ENCODE measurements at regions not wholly inside any gene's neighbourhood (a gene's known extent, or its start where the extent isn't known, plus 50 kb on each side); places are given as distances from the start of the nearest gene placed in this dataset.

DNA sequence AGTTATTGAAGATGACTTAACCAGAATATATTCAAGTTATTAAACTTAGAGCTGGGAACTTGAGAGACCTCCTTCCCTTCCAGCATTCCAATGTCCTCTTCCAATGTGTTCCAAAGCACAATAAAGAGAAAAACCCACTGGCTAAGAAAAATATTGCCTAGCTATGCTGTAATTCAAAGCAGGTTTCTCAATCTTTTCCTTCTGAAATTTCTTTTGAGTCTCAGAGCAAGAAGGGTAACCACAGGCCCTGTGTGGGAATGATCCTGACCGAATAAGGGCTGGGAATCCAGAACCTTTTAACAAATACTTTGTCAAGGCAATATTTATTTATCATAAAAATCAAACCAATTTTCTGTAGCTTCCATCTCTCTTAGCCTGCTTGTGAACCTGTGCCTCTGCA lies 150.7 kb upstream of the SFRP2 start:
- no peaks in the 10 kb centered on the region for H3K27me3 ChIP-seq (ENCODE audit: control insufficient read depth, insufficient read depth, low read length, poor library complexity, severe bottlenecking)
- H3K9ac ChIP-seq (ENCODE audit: extremely low read depth, low read length, poor library complexity, severe bottlenecking) = no peak overlapping the region
- TF ChIP-seq, protein P1, sequence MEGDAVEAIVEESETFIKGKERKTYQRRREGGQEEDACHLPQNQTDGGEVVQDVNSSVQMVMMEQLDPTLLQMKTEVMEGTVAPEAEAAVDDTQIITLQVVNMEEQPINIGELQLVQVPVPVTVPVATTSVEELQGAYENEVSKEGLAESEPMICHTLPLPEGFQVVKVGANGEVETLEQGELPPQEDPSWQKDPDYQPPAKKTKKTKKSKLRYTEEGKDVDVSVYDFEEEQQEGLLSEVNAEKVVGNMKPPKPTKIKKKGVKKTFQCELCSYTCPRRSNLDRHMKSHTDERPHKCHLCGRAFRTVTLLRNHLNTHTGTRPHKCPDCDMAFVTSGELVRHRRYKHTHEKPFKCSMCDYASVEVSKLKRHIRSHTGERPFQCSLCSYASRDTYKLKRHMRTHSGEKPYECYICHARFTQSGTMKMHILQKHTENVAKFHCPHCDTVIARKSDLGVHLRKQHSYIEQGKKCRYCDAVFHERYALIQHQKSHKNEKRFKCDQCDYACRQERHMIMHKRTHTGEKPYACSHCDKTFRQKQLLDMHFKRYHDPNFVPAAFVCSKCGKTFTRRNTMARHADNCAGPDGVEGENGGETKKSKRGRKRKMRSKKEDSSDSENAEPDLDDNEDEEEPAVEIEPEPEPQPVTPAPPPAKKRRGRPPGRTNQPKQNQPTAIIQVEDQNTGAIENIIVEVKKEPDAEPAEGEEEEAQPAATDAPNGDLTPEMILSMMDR (conservative IDR thresholded peaks at IDR 0.05) = no peak
- Mint-ChIP-seq H3K27me3 (ENCODE audit: insufficient read depth) (no peaks in the 10 kb centered on the region), H3K36me3 (ENCODE audit: low read depth) (no peaks in the 10 kb centered on the region), H3K9me3 (no peaks in the 10 kb centered on the region), H3K4me1 (no peaks in the 10 kb centered on the region), H3K4me3 (no peak overlapping the region), H3K27ac (no peak overlapping the region)
- H3K4me1 ChIP-seq (ENCODE audit: control insufficient read depth, insufficient read depth, low read length) = no peaks in the 10 kb centered on the region
- no peak overlapping the region for H3K4me3 ChIP-seq (ENCODE audit: low read length)
- H3K27ac ChIP-seq (ENCODE audit: low read depth, low read length) = no peak overlapping the region
- H3K9me3 ChIP-seq (ENCODE audit: control insufficient read depth, low read length) = no peaks in the 10 kb centered on the region
- no peak for DNase-seq
- 80 to 100% methylated on average over 1 of the region's 1 CpG for WGBS, 2 experiments (ENCODE audit: insufficient coverage in 1 of 2, insufficient read length in 1 of 2)
- H3K36me3 ChIP-seq (ENCODE audit: control insufficient read depth, insufficient read depth, low read length) = no peaks in the 10 kb centered on the region

GRCh38 chr4:153938994-153939393 lies 150.1 kb upstream of the SFRP2 start:
- no peak for DNase-seq
- Mint-ChIP-seq H3K4me1 (no peaks in the 10 kb centered on the region), H3K36me3 (ENCODE audit: low read depth) (no peaks in the 10 kb centered on the region), H3K4me3 (no peak overlapping the region), H3K9me3 (no peaks in the 10 kb centered on the region), H3K27ac (no peak overlapping the region), H3K27me3 (ENCODE audit: insufficient read depth) (no peaks in the 10 kb centered on the region)
- Histone ChIP-seq H3K9ac (ENCODE audit: extremely low read depth, low read length, poor library complexity, severe bottlenecking) (no peak overlapping the region), H3K9me3 (ENCODE audit: control insufficient read depth, low read length) (no peaks in the 10 kb centered on the region), H3K27ac (ENCODE audit: low read depth, low read length) (no peak overlapping the region), H3K4me1 (ENCODE audit: control insufficient read depth, insufficient read depth, low read length) (no peaks in the 10 kb centered on the region), H3K36me3 (ENCODE audit: control insufficient read depth, insufficient read depth, low read length) (no peaks in the 10 kb centered on the region), H3K4me3 (ENCODE audit: low read length) (no peak overlapping the region), H3K27me3 (ENCODE audit: control insufficient read depth, insufficient read depth, low read length, poor library complexity, severe bottlenecking) (no peaks in the 10 kb centered on the region)
- 77 to 92% methylated on average over 4 of the region's 4 CpGs for WGBS, 2 experiments (ENCODE audit: insufficient coverage in 1 of 2, insufficient read length in 1 of 2)
- TF ChIP-seq, protein P1 (conservative IDR thresholded peaks at IDR 0.05) = no peak

DNA sequence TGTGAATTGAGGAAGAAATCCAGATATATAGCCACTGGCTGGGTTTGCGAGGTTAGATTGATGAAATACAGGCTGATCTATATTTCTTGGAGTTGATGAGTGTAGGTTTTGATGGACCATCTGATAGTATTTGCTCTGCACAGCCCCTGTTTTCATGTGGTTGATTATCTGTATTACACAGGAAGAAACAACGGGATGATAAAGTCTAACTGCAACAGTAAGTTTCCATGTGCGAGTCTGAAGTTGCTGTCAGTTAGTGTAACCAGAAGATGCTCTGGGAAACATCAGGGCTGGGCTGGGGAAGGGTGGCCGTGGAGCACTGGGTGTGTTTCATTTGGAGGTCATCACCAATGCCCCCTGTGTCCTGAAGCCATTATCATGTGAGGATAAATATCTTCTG lies 148.4 kb upstream of the SFRP2 start:
- no peaks in the 10 kb centered on the region for H3K36me3 Mint-ChIP-seq (ENCODE audit: low read depth)
- Histone ChIP-seq H3K27ac (ENCODE audit: low read depth, low read length) (no peak overlapping the region), H3K27me3 (ENCODE audit: control insufficient read depth, insufficient read depth, low read length, poor library complexity, severe bottlenecking) (no peaks in the 10 kb centered on the region), H3K9ac (ENCODE audit: extremely low read depth, low read length, poor library complexity, severe bottlenecking) (no peak overlapping the region), H3K4me1 (ENCODE audit: control insufficient read depth, insufficient read depth, low read length) (no peaks in the 10 kb centered on the region), H3K9me3 (ENCODE audit: control insufficient read depth, low read length) (no peaks in the 10 kb centered on the region), H3K4me3 (ENCODE audit: low read length) (no peak overlapping the region), H3K36me3 (ENCODE audit: control insufficient read depth, insufficient read depth, low read length) (no peaks in the 10 kb centered on the region)
- no peak overlapping the region for H3K27ac Mint-ChIP-seq
- TF ChIP-seq, protein P1 (conservative IDR thresholded peaks at IDR 0.05) = no peak
- H3K4me3 Mint-ChIP-seq = no peak overlapping the region
- H3K27me3 Mint-ChIP-seq (ENCODE audit: insufficient read depth) = no peaks in the 10 kb centered on the region
- no peaks in the 10 kb centered on the region for H3K9me3 Mint-ChIP-seq
- no peak for DNase-seq
- WGBS, 2 experiments (ENCODE audit: insufficient coverage in 1 of 2, insufficient read length in 1 of 2) = 89 to 94% methylated on average over 3 to 4 of the region's 4 CpGs
- H3K4me1 Mint-ChIP-seq = no peaks in the 10 kb centered on the region
